K562 (cell line): ENCODE measurements at regions not wholly inside any gene's neighbourhood (a gene's known extent, or its start where the extent isn't known, plus 50 kb on each side); places are given as distances from the start of the nearest gene placed in this dataset.

Experiments
- ATAC-seq: fragments of 200-7000 bp; cut with Tn5 transposase; 3 replicates; pipeline ENCODE4 v1.9.1; 2020; ENCODE audit warnings: moderate library complexity
- BruUV-seq: library from RNA; stranded (reverse); fragments of 400-500 nt; replicated peaks from 2 replicates; lab custom pipeline; 2021; lab: Mats Ljungman, UMichigan
- CTCF ChIA-PET: fragments of 300-600 bp; formaldehyde crosslinking; extraction: SDS; loops from one replicate; lab custom pipeline; 2021; ENCODE audit warnings: low intra/inter-chr PET ratio; lab: Yijun Ruan, JAX
- POLR2A ChIA-PET: fragments of 300-600, 350-650 bp; sonication (Branson Sonifier 250); formaldehyde crosslinking; extraction: SDS; loops from one replicate; lab custom pipeline; 2021; ENCODE audit warnings: antibody characterized with exemption, inconsistent platforms; lab: Yijun Ruan, JAX
- DNase-seq, 4 experiments: peaks; one replicate each; pipeline versions ENCODE4 v3.0.0 to v3.0.0-alpha.2; 2011 to 2018; ENCODE audit warnings: low spot score in 3 of 4, mixed read lengths in 3 of 4; ENCODE audit errors: extremely low read depth in 1 of 4
- FAIRE-seq: peaks from 2 replicates; lab custom pipeline; 2011; peaks lifted over from hg19 to GRCh38; lab: Jason Lieb, UNC
- H2AFZ ChIP-seq: 2 replicates; pipeline ENCODE4 v1.6.0; 2011; ENCODE audit warnings: low read depth, low read length, control low read depth, inconsistent platforms
- H3K27ac ChIP-seq: fragments of 200-600 bp; 3 replicates; pipeline ENCODE4 v1.8.0; 2011; ENCODE audit warnings: low read depth, mild to moderate bottlenecking, control low read depth, inconsistent platforms, low read length, moderate library complexity, mixed read lengths; ENCODE audit errors: extremely low read depth
- H3K27me3 ChIP-seq, 2 experiments: fragments of 300-600 bp in 1 of 2; 2 replicates in 1 of 2; 3 replicates in 1 of 2; pipeline versions ENCODE4 v1.6.0 to v1.8.0; 2011; ENCODE audit warnings: inconsistent platforms in 2 of 2, low read length in 2 of 2, mild to moderate bottlenecking in 1 of 2, mixed read lengths in 1 of 2, moderate library complexity in 1 of 2; ENCODE audit not compliant: control insufficient read depth in 2 of 2, insufficient read depth in 2 of 2
- H3K36me3 ChIP-seq: fragments of 300-600 bp; 3 replicates; pipeline ENCODE4 v1.8.0; 2011; ENCODE audit warnings: mild to moderate bottlenecking, low read length, inconsistent platforms; ENCODE audit not compliant: control insufficient read depth, insufficient read depth
- H3K4me1 ChIP-seq, 2 experiments: fragments of 200-600 bp in 1 of 2; replicated peaks in 1 of 2; 2 replicates in 1 of 2; 3 replicates in 1 of 2; pipeline versions ENCODE4 v1.5.1 to v1.8.0; 2011; ENCODE audit warnings: inconsistent platforms in 2 of 2, low read length in 2 of 2, mild to moderate bottlenecking in 1 of 2, mixed read lengths in 1 of 2, moderate library complexity in 1 of 2; ENCODE audit not compliant: control insufficient read depth in 2 of 2, insufficient read depth in 2 of 2
- H3K4me2 ChIP-seq: 2 replicates; pipeline ENCODE4 v1.6.1; 2011; ENCODE audit warnings: low read length, control low read depth, inconsistent platforms, mixed read lengths; ENCODE audit not compliant: insufficient read depth
- H3K4me3 ChIP-seq: fragments of 200-600 bp; sonication (generic), shearing (Covaris generic); 2 replicates; pipeline ENCODE4 v1.5.1; 2016; ENCODE audit warnings: control low read depth, inconsistent platforms
- H3K79me2 ChIP-seq: fragments of 200-600 bp; 3 replicates; pipeline ENCODE4 v1.8.0; 2011; ENCODE audit warnings: low read length, inconsistent platforms; ENCODE audit not compliant: control insufficient read depth, insufficient read depth
- H3K9ac ChIP-seq, 2 experiments: 2 replicates each; pipeline versions ENCODE4 v1.6.0 to v1.6.1; 2011; ENCODE audit warnings: low read depth in 2 of 2, low read length in 2 of 2, control low read depth in 1 of 2, inconsistent platforms in 1 of 2, mild to moderate bottlenecking in 1 of 2, mixed read lengths in 1 of 2; ENCODE audit not compliant: insufficient read depth in 1 of 2
- H3K9me1 ChIP-seq: one replicate; pipeline ENCODE4 v1.6.0; 2011; ENCODE audit warnings: inconsistent platforms, mild to moderate bottlenecking, low read length, moderate library complexity; ENCODE audit not compliant: control insufficient read depth, insufficient read depth
- H3K9me3 ChIP-seq: replicated peaks from 2 replicates; pipeline ENCODE4 v1.5.1; 2011; ENCODE audit warnings: low read depth, low read length, inconsistent platforms; ENCODE audit not compliant: control insufficient read depth, insufficient read depth
- H4K20me1 ChIP-seq: replicated peaks from 2 replicates; pipeline ENCODE4 v1.6.1; 2011; ENCODE audit warnings: low read length, inconsistent platforms, mixed read lengths; ENCODE audit not compliant: control insufficient read depth, insufficient read depth
- FOXM1 ChIP-seq, 2 experiments: fragments of 450-650 bp in 1 of 2; sonication (generic) in 1 of 2; formaldehyde crosslinking in 1 of 2; IDR thresholded peaks; 2 replicates each; pipeline versions ENCODE4 v1.6.1 to v1.9.0; 2017 to 2022; ENCODE audit warnings: low read depth in 2 of 2, mild to moderate bottlenecking in 2 of 2, missing genetic modification reagents in 1 of 2, moderate library complexity in 1 of 2
- HDAC3 ChIP-seq: fragments of 450-650 bp; IDR thresholded peaks from 2 replicates; pipeline ENCODE4 v1.6.1; 2018; ENCODE audit warnings: borderline replicate concordance, mild to moderate bottlenecking, moderate library complexity; ENCODE audit not compliant: partially characterized antibody
- MBD2 ChIP-seq: sonication (generic); IDR thresholded peaks from 2 replicates; pipeline ENCODE4 v1.6.1; 2016; ENCODE audit warnings: low read depth, borderline replicate concordance
- NFXL1 ChIP-seq: fragments of 450-650 bp; formaldehyde crosslinking; IDR thresholded peaks from 2 replicates; pipeline ENCODE4 v1.4.0; 2021; ENCODE audit warnings: mild to moderate bottlenecking
- PTTG1 ChIP-seq: fragments of 450-650 bp; IDR thresholded peaks from 2 replicates; pipeline ENCODE4 v1.6.1; 2016; ENCODE audit warnings: low read depth, mild to moderate bottlenecking, missing genetic modification characterization, missing compliant biosample characterization
- RBM14 ChIP-seq: fragments of 200-400 bp; formaldehyde crosslinking; IDR thresholded peaks from 2 replicates; pipeline ENCODE4 v1.6.1; 2018; ENCODE audit warnings: low read depth, mild to moderate bottlenecking, low read length, moderate library complexity, borderline replicate concordance; ENCODE audit not compliant: insufficient read depth
- SIN3A ChIP-seq, 2 experiments: fragments of 150-350 bp in 1 of 2; IDR thresholded peaks; 2 replicates each; pipeline ENCODE4 v1.6.1; 2011 to 2016; ENCODE audit warnings: borderline replicate concordance in 2 of 2, low read depth in 2 of 2, low read length in 2 of 2, mild to moderate bottlenecking in 2 of 2, moderate library complexity in 2 of 2; ENCODE audit not compliant: control insufficient read depth in 1 of 2
- ZNF764 ChIP-seq: fragments of 250-450 bp; sonication (Bioruptor Pico); IDR thresholded peaks from 2 replicates; pipeline ENCODE4 v1.4.0; 2020; ENCODE audit warnings: low read depth, mild to moderate bottlenecking, moderate library complexity
- WGBS: fragments of 100-300 bp; shearing (Covaris generic); methylation state at CpG from one replicate; pipeline ENCODE4 v1.1.6; 2016; ENCODE audit warnings: low coverage, mixed read lengths; ENCODE audit not compliant: insufficient coverage; ENCODE audit errors: missing lambda C conversion rate; 5-methylcytosine and 5-hydroxymethylcytosine counted together
- in situ Hi-C: fragments of 300-500 bp; cut with MboI; formaldehyde crosslinking; loops from 4 replicates; pipeline ENCODE4 v1.15.0; 2018; ENCODE audit warnings: inconsistent platforms, mixed read lengths
- intact Hi-C: fragments of 100-400 bp; cut with micrococcal nuclease; formaldehyde crosslinking; loops from 2 replicates; pipeline ENCODE4 v1.14.2; 2022
- TF ChIP-seq, protein P1 (sequence below), 2 experiments: fragments of 150-350 bp in 1 of 2; IDR thresholded peaks; 2 replicates each; pipeline ENCODE4 v1.6.1; 2012 to 2016; ENCODE audit warnings: low read depth in 2 of 2, low read length in 2 of 2, mild to moderate bottlenecking in 1 of 2, moderate library complexity in 1 of 2
- TF ChIP-seq, protein P2 (sequence below): fragments of 250-450 bp; sonication (Bioruptor Pico); IDR thresholded peaks from 2 replicates; pipeline ENCODE4 v1.8.0; 2022; ENCODE audit warnings: inconsistent platforms, mild to moderate bottlenecking, moderate library complexity, borderline replicate concordance

DNA sequence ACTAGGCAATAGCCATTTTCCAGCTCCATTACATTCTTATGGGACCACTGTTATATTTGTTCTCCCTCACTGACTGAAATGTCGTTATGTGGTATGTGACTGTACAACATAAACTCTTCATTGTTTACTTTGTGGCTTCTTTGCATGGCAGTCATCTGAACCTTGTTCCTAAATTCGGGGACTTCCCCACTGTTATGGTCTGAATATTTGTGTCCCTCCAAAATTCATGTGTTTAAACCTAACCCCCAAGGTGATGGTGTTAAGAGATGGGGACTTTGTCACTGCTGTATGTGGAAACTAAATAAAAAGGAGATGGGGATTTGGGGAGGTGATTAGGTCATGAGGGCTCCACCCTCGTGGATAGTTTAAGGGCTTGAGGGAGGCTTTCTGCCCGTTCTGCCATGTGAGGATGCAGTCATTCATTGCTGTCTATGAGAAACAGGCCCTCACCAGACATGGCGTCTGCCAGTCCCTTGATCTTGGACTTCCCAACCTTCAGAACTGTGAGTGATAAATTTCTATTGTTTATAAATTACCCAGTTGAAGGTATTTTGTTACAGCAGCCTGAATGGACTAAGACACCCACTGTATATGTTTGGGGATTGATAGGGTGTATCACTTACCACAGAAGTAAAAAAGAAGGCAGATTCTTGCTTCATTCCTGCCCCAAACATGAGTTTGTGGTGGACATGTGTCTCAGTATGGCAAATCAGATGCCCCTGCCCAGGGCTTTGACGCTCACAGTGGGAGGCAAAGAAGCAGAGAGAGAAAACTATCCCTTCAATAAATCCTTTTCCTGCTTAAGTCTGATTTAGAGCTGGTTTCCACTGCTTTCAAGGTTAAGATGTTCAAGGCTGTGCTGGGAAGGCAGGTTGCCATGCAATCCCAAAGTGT is 138.0 kb upstream of the UBE2E1 start (continued):
- TF ChIP-seq RBM14, result no peak
- no peak for TF ChIP-seq ZNF764 (CRISPR knock-in tag)

DNA sequence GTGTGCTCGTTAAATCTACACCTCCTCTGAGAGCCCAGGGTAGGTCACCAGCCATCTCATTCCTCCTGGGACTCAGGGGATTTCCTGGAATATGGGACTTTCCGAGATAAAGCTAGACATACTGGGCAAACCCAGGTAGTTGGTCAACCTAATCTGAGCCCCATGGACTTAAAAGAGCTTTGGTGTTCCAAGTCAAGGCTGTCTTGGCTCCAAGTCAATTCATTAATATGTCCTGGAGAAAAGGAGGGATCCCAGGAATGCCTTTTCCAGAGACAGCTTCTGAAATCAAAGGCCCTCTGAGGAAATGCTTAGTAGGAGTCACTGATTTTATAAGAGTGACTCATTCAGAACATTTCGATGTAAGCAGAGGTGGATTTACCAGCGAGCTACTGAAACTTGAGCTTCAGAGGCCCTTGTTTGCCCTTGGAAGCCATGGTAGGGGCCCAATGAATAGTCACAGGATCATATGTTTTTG is 137.3 kb upstream of the UBE2E1 start:
- no peaks in the 10 kb centered on the region for H3K36me3 ChIP-seq
- DNase-seq (no peak), ATAC-seq (no peak), FAIRE-seq (no peak)
- H3K79me2 ChIP-seq, result no peaks in the 10 kb centered on the region
- H3K9ac ChIP-seq, result no peak overlapping the region
- no peaks in the 10 kb centered on the region for H4K20me1 ChIP-seq
- intact Hi-C loops (no loop called here), in situ Hi-C loops (no loop called here)
- H3K9me3 ChIP-seq, result no peaks in the 10 kb centered on the region
- ChIA-PET CTCF (no interaction called here), POLR2A (interaction anchor here (1.3 to 1.5 kb wide), 2 partner anchors 10 to 248 kb away, joined by 3 read pairs; partner anchors contain the start of genes NKIRAS1 and RPL15)
- peaks cover 14 to 23% of the 10 kb centered on the region in 2 experiments for H3K27me3 ChIP-seq
- H3K4me3 ChIP-seq, result no peak overlapping the region
- H2AFZ ChIP-seq, result no peak overlapping the region
- WGBS, result 0% methylated on average over 4 of the region's 4 CpGs
- TF ChIP-seq, protein P1, sequence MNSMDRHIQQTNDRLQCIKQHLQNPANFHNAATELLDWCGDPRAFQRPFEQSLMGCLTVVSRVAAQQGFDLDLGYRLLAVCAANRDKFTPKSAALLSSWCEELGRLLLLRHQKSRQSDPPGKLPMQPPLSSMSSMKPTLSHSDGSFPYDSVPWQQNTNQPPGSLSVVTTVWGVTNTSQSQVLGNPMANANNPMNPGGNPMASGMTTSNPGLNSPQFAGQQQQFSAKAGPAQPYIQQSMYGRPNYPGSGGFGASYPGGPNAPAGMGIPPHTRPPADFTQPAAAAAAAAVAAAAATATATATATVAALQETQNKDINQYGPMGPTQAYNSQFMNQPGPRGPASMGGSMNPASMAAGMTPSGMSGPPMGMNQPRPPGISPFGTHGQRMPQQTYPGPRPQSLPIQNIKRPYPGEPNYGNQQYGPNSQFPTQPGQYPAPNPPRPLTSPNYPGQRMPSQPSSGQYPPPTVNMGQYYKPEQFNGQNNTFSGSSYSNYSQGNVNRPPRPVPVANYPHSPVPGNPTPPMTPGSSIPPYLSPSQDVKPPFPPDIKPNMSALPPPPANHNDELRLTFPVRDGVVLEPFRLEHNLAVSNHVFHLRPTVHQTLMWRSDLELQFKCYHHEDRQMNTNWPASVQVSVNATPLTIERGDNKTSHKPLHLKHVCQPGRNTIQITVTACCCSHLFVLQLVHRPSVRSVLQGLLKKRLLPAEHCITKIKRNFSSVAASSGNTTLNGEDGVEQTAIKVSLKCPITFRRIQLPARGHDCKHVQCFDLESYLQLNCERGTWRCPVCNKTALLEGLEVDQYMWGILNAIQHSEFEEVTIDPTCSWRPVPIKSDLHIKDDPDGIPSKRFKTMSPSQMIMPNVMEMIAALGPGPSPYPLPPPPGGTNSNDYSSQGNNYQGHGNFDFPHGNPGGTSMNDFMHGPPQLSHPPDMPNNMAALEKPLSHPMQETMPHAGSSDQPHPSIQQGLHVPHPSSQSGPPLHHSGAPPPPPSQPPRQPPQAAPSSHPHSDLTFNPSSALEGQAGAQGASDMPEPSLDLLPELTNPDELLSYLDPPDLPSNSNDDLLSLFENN (IDR thresholded peaks at IDR 0.05; ENCODE audit: low read depth in 2 of 2, low read length in 2 of 2), result no peak
- TF ChIP-seq MBD2 (no peak), HDAC3 (no peak), FOXM1 (IDR thresholded peaks at IDR 0.05; ENCODE audit: low read depth) (no peak), FOXM1 (CRISPR knock-in tag; IDR thresholded peaks at IDR 0.05; ENCODE audit: low read depth) (no peak), PTTG1 (no peak), SIN3A (IDR thresholded peaks at IDR 0.05; ENCODE audit: borderline replicate concordance in 2 of 2, control insufficient read depth in 1 of 2, low read depth in 2 of 2, low read length in 2 of 2) (no peak), NFXL1 (no peak)
- TF ChIP-seq, protein P2, sequence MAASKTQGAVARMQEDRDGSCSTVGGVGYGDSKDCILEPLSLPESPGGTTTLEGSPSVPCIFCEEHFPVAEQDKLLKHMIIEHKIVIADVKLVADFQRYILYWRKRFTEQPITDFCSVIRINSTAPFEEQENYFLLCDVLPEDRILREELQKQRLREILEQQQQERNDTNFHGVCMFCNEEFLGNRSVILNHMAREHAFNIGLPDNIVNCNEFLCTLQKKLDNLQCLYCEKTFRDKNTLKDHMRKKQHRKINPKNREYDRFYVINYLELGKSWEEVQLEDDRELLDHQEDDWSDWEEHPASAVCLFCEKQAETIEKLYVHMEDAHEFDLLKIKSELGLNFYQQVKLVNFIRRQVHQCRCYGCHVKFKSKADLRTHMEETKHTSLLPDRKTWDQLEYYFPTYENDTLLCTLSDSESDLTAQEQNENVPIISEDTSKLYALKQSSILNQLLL (CRISPR knock-in tag), result no peak
- no TSS peak for BruUV-seq
- no peaks in the 10 kb centered on the region for H3K9me1 ChIP-seq
- no peak overlapping the region for H3K4me2 ChIP-seq
- H3K4me1 ChIP-seq, result peaks cover 0 to 6% of the 10 kb centered on the region in 2 experiments; a peak in 1 of 5 replicates
- H3K27ac ChIP-seq, result no peak overlapping the region
